Stimulated activated CD8-positive, alpha-beta memory T cell treated with anti-CD3 and anti-CD28 coated beads, Interleukin-15, amount 100 ng/mL, for 4 hours (primary cell): ENCODE measurements at regions not wholly inside any gene's neighbourhood (a gene's known extent, or its start where the extent isn't known, plus 50 kb on each side); places are given as distances from the start of the nearest gene placed in this dataset.
"Not testable (repeated sequence)": the region's sequence is repeated elsewhere in the genome, so short reads cannot be mapped to it uniquely, and the experiment has no call there.

Experiments
- DNase-seq, 2 donors: peaks; one replicate each; pipeline ENCODE4 v3.0.0-alpha.2; 2020; ENCODE audit warnings: low read depth in 2 of 2

DNA sequence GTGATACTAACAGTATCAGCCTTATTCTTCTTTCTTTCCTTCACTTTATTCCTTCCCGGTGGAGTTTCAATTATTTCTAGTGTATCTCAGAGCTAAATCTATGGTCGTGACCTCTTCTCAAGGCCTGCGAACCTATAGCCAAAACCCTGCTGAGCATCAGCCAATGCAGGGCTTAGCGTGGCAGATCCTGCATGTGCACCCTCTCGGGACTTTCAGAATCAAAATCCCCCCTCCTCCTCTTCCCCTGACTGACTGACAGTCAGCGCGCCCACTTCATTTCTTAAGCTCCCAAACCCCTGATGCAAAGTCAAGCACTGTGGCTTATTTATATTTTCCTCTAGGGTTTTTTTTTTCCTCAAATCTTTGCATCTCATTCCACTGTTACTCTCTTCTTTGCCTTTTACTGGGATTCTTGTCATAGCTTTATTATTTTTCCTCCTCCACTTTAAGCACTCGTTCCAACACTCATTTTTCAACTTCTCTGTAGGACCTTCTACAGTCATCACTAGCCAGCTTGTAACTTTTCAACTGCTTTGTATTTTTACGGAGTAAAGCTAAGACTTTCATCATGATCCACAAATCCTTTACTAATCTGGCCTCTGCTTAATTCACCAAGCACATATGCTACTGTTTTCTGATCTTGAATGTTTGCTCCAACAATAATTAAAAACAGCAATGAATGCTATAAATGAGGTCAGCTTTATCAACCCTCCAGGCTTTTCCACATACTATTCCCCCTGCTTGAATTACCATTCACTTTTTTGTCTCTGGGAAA is 896.5 kb upstream of the PIK3C3 start:
- no peak for DNase-seq

DNA sequence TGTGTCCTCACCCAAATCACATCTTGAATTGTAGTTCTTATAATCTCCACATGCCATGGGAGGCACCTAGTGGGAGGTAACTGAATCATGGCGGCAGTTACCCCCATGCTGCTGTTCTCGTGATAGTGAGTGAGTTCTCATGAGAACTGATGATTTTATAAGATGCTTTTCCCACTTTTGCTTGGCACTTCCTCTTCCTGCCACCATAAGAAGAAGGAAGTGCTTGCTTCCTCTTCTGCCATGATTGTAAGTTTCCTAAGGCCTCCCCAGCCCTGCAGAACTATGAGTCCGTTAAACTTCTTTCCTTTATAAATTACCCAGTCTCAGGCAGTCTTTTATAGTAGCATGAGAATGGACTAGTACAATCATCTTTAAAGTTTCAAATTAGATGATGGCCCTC is 902.4 kb upstream of the PIK3C3 start:
- DNase-seq = no peak

DNA sequence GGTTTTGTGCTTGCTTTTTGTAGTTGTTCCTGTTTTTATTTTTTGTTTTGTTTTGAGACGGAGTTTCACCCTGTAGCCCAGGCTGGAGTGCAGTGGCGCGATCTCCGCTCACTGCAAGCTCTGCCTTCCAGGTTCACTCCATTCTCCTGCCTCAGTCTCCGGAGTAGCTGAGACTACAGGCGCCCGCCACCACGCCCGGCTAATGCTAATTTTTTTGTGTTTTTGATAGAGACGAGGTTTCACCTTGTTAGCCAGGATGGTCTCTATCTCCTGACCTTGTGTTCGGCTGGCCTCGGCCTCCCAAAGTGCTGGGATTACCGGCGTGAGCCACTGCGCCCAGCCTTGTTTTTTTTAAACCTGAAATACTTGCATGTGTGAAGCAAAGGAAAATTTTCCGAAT is 908.8 kb upstream of the PIK3C3 start:
- DNase-seq = not testable (repeated sequence)

DNA sequence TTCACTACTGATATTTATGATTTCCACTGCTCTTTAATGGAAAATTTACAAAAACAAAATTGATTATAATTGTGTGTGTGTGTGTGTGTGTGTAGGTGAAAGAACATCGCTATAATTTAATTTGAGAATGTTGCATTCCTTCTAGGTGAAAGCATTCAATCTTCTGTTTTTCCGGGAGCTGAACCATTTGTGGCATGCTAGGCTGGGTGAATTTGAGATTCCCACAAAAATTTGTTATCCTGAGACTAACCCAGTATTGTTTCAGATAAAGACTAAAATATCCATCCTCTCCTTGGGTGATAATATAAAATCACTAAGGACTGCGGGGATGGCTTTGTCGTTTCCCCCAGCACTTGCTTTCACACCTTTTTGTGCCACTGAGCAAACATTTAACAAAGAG is 911.2 kb upstream of the PIK3C3 start:
- DNase-seq = no peak

DNA sequence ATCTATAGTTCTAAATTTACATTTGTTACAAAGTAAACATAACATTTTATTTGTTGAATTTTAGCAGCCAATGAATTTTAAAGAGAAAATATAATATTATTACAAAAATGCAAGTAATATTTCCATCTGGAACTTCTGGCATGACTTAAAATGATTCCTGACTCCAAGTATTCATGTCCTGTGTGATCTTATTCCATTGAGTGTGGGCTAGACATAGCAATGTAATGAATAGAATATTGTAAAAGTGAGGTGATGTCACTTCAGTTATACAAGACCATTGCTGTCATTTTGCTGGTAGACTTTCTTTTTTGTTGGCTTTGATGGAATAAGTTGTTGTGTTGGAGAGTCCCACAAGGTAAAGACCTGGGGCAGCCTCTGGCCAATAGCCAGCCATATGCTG is 912.2 kb upstream of the PIK3C3 start:
- no peak for DNase-seq

DNA sequence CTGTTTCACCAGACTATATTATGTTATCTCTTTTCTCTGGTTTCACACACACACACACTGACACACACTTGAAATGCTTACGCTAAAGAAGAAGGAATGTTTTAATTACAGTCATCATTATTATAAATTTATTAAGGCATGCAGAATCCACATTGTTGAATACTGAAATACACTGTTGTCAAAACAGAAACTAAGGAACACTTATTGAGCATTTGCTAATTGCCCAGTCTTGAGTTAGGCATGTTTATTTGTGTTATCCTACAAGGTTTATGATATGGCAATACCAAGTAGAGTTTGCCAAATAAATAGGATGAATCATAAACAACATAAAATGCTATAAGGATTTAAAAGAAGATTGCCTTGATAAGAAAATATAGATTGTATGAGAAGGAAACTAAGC is 917.0 kb upstream of the PIK3C3 start:
- DNase-seq = no peak

DNA sequence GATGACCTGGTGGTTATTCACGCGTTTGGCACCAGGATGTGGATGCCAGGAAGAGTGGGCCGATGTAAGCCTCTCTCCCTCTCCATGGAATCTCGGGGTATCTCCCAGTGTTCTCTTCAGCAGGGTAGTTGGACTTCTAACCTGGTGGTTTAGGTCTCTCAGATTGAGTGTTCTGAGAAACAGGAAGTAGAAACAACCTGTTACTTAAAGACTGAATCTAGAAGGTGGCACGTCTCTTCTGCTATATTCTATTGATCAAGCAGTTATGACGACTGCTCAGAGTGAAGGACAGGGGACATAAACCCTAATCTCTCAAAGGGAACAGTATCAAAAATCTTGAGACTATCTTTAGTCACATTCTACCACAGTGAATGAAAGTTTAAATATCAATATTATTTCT is 918.7 kb upstream of the PIK3C3 start:
- no peak for DNase-seq

DNA sequence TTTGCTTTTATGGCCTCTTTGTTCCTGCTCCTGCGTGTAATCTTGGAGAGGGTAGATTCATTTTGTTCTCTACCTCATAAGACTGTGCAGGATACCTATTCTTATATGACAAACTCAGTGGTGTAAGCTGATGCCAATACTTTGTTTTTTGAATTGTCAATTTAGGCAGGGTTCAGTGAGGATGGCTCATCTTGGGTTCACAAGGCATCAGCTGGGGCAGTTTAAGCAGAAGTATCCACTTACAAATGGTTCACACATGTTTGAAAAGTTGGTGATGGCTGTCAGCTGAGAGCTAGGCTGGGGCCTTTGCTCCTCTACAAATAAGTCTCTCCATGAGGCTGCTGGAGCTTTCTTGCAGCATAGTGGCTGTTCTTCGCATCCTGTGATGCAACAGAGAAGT is 920.6 kb upstream of the PIK3C3 start:
- no peak for DNase-seq

DNA sequence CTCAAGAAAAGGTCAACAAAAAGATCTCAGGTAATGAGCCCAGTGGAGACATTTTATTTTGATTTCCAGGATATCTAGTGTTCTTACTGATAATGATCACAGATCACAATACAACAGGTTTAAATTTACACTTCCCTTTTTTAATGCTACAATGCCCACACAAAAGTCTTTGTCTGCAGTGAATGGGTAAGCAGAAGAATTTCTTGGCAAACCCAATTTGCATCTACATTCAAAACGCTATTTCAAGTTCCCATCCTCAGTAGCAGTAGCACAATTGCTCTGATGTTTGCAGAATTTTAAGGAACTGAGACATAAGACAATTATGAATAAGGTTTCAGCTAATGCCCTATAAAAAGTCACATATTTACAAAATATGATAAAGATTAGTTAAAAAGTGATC is 929.4 kb upstream of the PIK3C3 start:
- DNase-seq = no peak

DNA sequence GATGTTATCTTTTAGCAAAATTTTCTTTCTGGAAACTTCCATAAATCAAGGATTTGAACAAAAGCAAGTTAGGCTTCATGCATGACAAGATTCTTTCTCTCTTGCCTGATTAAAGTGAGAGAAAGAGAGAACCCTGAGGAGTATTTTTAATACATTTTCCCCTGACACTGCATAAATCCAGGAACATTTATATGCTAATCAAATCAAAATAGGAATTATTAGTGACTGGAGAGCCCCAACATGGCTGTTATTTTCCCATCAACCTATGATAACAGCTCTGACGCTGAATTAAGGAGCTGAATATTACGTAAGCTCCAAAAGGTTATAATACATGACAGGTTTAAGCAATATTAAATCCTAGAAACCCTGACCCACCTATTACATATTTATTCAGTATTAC is 930.2 kb upstream of the PIK3C3 start:
- DNase-seq = no peak

DNA sequence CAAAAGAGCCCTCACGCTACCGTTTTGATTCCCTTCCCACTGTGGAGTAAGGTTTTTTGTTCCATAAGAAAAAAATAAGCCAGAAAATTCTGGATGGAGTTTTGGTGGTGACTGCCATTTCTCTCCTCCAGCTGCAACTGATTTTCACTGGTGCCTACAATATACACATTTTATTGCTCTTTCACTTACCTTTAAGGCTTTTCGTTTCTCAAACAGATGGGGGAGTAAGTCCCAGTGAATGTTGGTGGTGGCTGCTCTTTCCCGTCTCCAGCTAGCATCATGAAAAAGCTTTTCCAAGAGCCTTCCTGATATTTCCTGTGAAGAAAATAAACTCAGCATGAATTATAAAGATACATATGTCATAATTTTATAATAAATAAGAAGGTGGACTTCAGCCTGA is 932.5 kb upstream of the PIK3C3 start:
- DNase-seq = no peak

DNA sequence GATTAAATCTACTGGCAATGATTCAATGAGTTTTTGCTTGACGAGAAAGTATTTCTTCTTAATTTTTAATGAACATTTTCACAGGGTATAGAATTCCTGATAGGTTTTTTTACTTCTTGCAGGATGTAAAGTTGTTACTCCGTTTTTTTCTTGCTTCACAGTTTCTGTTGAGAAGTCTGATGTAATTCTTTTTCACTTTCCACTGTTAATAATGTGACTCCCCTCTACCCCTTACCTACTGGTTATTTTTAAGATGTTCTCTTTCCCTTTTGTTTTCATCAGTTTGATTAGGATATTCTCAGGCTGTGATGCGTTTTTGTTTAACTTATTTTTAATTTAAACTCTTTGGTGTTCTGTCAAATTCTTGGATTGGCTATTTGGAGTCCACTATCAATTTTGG is 933.9 kb upstream of the PIK3C3 start:
- no peak for DNase-seq

DNA sequence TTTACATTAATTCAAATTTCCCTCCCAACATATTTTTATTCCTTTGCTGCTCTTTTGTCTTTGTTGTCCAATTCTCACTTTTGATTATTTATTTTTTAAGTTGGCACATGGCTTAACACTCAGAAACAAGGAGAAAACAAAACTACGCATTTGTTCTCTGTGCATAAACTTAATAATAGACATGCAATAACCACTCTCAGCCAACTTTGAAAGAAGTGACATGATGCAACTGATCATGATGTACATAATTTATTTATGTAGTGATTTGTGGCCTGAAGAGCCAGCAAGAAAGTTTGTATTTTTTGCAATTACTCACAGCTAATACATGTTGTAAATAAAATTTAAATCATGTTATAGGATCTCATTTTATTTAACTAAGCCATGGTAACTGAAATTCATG is 942.8 kb upstream of the PIK3C3 start:
- DNase-seq = no peak

DNA sequence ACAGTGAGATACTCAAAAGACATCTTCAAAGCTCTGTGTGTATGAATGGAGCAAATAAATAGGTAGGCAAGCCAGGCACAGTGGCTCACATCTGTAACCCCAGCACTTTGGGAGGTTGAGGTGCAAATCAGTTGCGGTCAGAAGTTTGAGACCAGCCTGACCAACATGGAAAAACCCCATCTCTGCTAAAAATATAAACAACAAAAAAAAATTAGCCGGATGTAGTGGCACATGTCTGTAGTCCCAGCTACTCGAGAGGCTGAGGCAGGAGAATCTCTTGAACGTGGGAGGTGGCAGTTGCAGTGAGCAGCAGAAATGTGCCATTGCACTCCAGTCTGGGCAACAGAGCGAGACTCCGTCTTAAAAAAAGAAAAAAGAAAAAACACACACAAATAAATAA is 945.1 kb upstream of the PIK3C3 start:
- DNase-seq = no peak

DNA sequence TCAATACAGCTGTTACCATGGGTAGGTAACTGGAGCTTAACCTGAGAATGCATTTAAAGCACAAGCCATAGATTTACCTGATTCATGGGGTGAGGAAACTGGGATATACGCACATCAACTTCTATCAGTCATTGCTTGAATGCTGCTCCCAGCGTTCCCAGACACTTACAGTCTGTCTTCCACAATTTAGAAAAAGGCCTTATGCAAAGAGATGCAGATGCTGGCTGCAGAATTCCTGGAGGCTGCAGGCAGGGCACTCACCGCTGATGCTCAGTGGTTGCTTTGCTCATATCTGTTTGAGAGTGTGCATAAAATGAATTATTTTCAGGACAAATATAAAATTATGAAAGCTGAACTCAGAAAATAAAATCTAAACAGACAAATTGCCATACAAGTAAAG is 950.7 kb upstream of the PIK3C3 start:
- no peak for DNase-seq

DNA sequence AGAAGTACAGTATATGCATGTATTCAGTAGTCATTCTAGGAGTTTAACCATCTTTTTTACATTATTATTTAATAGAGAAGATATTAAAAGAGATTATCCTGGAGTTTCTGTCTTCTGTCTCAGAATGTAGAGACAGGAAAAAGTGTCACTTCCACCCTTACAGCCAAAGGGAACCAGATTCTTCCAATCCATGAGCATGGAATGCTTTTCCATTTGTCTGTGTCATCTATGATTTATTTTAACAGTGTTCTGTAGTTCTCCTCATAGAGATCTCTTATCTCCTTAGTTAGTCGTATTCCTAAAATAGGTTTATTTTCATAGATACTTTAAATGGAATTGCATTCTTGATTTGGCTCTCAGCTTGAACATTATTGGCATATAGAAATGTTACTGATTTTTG is 959.5 kb upstream of the PIK3C3 start:
- DNase-seq = no peak

DNA sequence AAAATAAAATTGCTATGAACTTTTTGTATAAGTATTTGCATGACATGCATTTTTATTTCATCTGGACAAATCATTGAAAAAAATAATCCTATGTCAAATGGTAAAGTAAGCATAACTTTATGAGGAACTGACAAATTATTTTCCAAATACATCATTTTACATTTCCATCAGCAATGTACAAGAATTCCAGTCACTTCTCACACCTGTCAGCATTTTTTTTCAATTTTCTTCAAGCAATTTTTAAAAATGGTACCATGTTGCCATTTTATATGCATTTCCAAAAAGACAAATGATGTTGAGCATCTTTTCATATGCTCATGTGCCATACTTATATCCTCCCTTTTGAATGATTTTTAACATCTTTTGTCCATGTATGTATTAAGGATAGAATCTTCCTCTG is 961.7 kb upstream of the PIK3C3 start:
- no peak for DNase-seq

DNA sequence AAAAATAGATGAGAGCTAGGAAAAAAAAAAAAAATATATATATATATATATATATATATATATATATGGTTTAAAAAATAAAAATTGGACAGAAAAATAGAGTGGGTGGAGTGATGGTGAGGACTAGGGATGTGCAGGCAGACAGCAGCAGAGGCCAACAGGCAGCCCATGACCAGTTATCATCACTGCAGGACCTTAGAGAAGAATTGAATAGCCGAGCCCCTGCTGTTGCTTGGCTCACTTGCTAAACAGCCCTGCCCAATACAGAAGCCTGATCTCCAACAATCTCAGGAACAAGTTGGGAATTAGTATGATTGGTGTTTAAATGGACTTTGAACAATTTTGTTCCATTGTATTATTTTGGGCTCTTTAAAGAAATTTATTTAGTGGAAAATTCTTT is 967.5 kb upstream of the PIK3C3 start:
- DNase-seq = no peak

DNA sequence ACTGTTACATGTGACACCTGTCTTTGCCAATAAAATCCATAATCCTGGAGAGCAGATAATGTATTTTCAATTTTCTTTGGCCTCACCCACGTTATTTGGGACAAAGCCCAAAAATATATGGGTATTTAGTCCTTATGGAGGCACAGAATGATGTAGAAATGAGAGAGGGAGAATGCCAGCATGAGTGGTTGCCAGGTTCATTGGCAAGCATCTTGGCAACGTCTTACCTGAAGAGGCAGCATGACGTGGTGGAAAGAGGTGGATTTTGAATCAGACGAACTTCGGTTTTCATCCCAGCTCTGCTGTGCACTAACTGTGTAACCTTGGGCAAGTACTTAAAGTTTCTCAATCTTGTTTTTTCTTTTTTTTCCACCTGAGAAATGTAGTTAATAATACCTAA is 969.6 kb upstream of the PIK3C3 start:
- no peak for DNase-seq

DNA sequence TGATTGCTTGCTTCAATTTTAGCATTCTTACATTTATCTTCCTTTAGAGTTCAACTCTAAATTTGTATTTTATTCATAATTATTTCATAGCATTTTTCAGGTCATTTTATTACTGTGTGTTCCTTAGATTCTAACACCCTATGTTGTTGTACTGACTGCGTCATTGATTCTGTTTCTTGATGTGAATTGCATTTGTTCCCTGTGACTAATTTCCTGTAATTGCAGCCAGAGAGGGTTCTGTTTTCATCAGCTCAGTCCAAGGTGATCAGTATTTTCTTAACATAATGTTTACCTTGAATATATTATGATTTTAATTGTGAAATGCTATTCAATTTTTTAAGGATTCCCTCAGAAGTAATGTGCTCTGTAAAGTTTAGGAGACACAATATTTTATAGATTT is 970.2 kb upstream of the PIK3C3 start:
- DNase-seq = no peak

DNA sequence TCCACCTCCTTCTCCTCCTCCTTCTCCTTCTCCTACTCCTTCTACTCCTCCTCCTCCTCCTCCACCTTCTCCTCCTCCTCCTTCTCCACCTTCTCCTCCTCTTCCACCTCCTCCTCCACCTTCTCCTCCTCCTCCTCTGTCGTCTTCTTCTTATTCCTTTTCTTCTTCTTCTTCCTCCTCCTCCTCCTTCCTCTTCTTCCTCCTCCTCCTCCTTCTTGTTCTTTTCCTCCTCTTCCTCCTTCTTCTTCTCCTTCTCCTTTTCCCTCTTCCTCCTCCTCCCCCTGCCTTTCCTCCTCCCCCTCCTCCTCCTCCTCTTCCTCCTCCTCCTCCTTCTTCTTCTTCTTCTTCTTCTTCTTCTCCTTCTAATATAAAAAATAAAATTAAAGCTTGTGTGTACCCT is 971.2 kb upstream of the PIK3C3 start:
- DNase-seq = no peak

DNA sequence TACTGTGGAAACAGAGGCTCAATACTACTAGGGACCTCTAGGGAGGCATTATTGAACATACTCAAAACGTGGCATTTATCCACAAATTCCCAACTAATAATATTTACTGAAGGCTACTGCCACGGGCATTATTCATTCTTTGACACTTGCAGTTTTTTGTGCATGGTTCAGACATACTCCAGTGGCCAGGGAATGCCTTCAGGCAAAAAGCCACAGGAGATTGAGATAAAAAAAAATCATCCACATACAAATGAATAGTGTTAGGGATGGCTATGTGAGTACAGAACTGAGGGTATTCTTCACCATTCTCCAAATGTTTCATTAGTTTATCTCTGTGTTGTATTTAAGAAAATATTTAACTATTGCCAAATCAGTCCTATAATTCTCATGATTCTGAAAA is 974.9 kb upstream of the PIK3C3 start:
- DNase-seq = no peak

DNA sequence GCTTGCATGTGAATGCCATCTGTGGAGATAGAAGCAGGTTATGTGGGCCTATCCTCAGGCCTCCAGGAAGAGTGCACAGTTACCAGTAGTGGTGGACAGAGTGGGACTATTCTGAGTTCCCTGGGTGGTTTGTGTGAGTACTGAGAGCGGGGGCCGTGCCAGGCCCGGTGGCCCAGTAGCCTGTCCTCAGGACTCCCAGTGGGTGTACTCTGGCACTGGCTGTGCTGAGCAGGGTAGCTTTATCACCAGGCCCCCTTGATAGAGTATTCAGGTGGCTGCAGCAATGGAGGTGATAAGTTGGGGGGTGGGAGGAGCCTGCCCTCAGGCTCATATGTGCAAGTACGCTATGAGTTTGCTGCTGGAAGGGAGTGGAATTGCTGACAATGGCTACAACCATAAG is 979.0 kb upstream of the PIK3C3 start:
- DNase-seq = no peak

DNA sequence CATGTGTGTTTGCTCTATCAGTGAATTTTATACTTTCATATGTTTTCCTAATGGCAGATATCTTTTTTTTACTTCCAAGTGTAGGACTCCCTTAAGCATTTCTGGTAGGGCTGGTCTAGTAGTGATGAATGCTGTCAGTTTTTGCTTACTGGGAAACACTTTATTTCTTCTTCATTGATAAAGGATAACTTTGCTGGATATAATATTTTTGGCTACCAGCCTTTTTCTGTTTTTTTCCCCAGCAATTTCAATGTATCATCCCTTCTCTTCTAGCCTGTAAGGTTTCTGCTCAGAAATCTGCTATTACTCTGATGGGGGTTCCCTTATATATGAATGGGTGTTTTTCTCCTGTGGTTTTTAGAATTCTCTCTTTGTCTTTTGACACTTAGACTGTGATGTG is 980.6 kb upstream of the PIK3C3 start:
- DNase-seq = no peak
